ENCODE measurements at regions not wholly inside any gene's neighbourhood (a gene's known extent, or its start where the extent isn't known, plus 50 kb on each side); places are given as distances from the start of the nearest gene placed in this dataset.
A peak's percentile ranks its signal among the peaks of the same experiment; 100 is the strongest.

GRCh38 chr6:14681699-14682487 is 564.0 kb upstream of the JARID2 start:
- no peak overlapping the region for H3K4me3 ChIP-seq (replicated peaks in 1 of 3; ENCODE audit: insufficient read depth in 1 of 3, low read depth in 2 of 3, low read length in 3 of 3)
- POLR2A ChIA-PET, result no interaction called here
- H3K4me1 ChIP-seq (ENCODE audit: insufficient read depth, low read length), result no peaks in the 10 kb centered on the region
- H3K27me3 ChIP-seq (ENCODE audit: control insufficient read depth in 1 of 2, insufficient read depth in 2 of 2, low read length in 2 of 2), result no peaks in the 10 kb centered on the region
- H3K9ac ChIP-seq (ENCODE audit: insufficient read depth, low read depth, low read length), result no peak overlapping the region
- in situ Hi-C loops (cut with HindIII; ENCODE audit: extremely low pct_ligation_motif_present, low pct_unique_long_range_greater_than_20kb), result no loop called here
- BruUV-seq (replicated peaks), result no TSS peak
- H3K9me3 ChIP-seq (ENCODE audit: low read length), result no peaks in the 10 kb centered on the region
- CTCF ChIA-PET (ENCODE audit: low intra/inter-chr PET ratio, low total read pairs), result no interaction called here
- no peaks in the 10 kb centered on the region for H3K79me2 ChIP-seq (ENCODE audit: insufficient read depth, low read length)
- no peak overlapping the region for H3K4me2 ChIP-seq (ENCODE audit: low read depth, low read length)
- H2AFZ ChIP-seq (ENCODE audit: low read length), result no peak overlapping the region
- intact Hi-C loops (cut with micrococcal nuclease; ENCODE audit: unreplicated experiment), result no loop called here
- no peaks in the 10 kb centered on the region for H4K20me1 ChIP-seq (ENCODE audit: insufficient read depth, low read length)
- H3K36me3 ChIP-seq (replicated peaks in 1 of 2; ENCODE audit: control insufficient read depth in 1 of 2, insufficient read depth in 2 of 2, low read length in 2 of 2), result no peaks in the 10 kb centered on the region
- WGBS (ENCODE audit: low lambda C conversion rate), result 54% methylated on average over 11 of the region's 11 CpGs
- DNase-seq (ENCODE audit: low spot score) (no peak), ATAC-seq (peak; percentile 53), FAIRE-seq (no peak)
- TF ChIP-seq MAFK (conservative IDR thresholded peaks at IDR 0.05 in 1 of 2, IDR thresholded peaks at IDR 0.05 in 1 of 2; ENCODE audit: low read length in 2 of 2), result peak; percentile 38 to 56; a peak in 2 of 4 replicates
- TF ChIP-seq CEBPG (CRISPR knock-in tag; IDR thresholded peaks at IDR 0.05), result no peak
- H3K27ac ChIP-seq (ENCODE audit: extremely low read length, insufficient read depth, low read length), result no peak overlapping the region

DNA sequence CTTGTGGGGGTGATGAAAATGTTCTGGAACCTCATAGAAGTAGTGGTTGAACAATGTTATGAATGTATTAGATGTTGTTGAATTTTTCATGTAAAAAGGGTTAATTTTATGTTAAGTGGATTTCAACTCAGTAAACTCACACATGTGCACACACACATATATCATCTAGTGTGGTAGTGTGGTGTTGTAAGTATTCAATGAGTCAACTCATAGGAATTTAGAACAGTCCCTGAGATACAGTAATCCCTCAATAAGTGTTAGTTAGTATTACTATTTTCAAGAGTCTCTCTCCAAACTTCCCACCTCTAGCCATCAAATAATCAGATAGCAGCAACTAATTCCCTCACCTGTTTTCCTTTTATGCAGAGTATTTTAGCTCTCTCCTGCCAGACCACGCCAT is 563.1 kb upstream of the JARID2 start:
- FAIRE-seq, result no peak
- no peaks in the 10 kb centered on the region for H3K27me3 ChIP-seq (ENCODE audit: control insufficient read depth in 1 of 2, insufficient read depth in 2 of 2, low read length in 2 of 2)
- DNase-seq (ENCODE audit: low spot score), result no peak
- CTCF ChIA-PET (ENCODE audit: low intra/inter-chr PET ratio, low total read pairs), result no interaction called here
- ATAC-seq, result no peak
- no peaks in the 10 kb centered on the region for H3K4me1 ChIP-seq (ENCODE audit: insufficient read depth, low read length)
- no peaks in the 10 kb centered on the region for H3K36me3 ChIP-seq (replicated peaks in 1 of 2; ENCODE audit: control insufficient read depth in 1 of 2, insufficient read depth in 2 of 2, low read length in 2 of 2)
- H3K4me3 ChIP-seq (replicated peaks in 1 of 3; ENCODE audit: insufficient read depth in 1 of 3, low read depth in 2 of 3, low read length in 3 of 3), result no peak overlapping the region
- BruUV-seq (replicated peaks), result no TSS peak
- H4K20me1 ChIP-seq (ENCODE audit: insufficient read depth, low read length), result no peaks in the 10 kb centered on the region
- intact Hi-C loops (cut with micrococcal nuclease; ENCODE audit: unreplicated experiment) (no loop called here), in situ Hi-C loops (cut with HindIII; ENCODE audit: extremely low pct_ligation_motif_present, low pct_unique_long_range_greater_than_20kb) (no loop called here)
- no peak overlapping the region for H3K9ac ChIP-seq (ENCODE audit: insufficient read depth, low read depth, low read length)
- POLR2A ChIA-PET, result no interaction called here
- no peak overlapping the region for H3K27ac ChIP-seq (ENCODE audit: extremely low read length, insufficient read depth, low read length)
- WGBS (ENCODE audit: low lambda C conversion rate), result 26% methylated on average over 1 of the region's 1 CpG
- no peaks in the 10 kb centered on the region for H3K9me3 ChIP-seq (ENCODE audit: low read length)
- H3K79me2 ChIP-seq (ENCODE audit: insufficient read depth, low read length), result no peaks in the 10 kb centered on the region
- no peak overlapping the region for H2AFZ ChIP-seq (ENCODE audit: low read length)
- H3K4me2 ChIP-seq (ENCODE audit: low read depth, low read length), result no peak overlapping the region
- no peak for TF ChIP-seq SKI (IDR thresholded peaks at IDR 0.05; ENCODE audit: partially characterized antibody)
- TF ChIP-seq ZNF24 (IDR thresholded peaks at IDR 0.05), result no peak

Data from HepG2 (cell line).